ENCODE measurements at regions not wholly inside any gene's neighbourhood (a gene's known extent, or its start where the extent isn't known, plus 50 kb on each side); places are given as distances from the start of the nearest gene placed in this dataset.

- Mint-ChIP-seq H3K27me3 (no peaks in the 10 kb centered on the region), H3K27ac (no peak overlapping the region), H3K36me3 (peaks cover 1% of the 10 kb centered on the region), H3K9me3 (no peaks in the 10 kb centered on the region), H3K4me1 (no peaks in the 10 kb centered on the region), H3K4me3 (no peak overlapping the region)
Observed at GRCh38 chr1:193697776-193698175, 511.4 kb upstream of the B3GALT2 start.

GRCh38 chr1:193697115-193697762 is 510.8 kb upstream of the B3GALT2 start:
- H3K9me3 Mint-ChIP-seq: no peaks in the 10 kb centered on the region
- H3K4me1 Mint-ChIP-seq: no peaks in the 10 kb centered on the region
- no peak overlapping the region for H3K4me3 Mint-ChIP-seq
- H3K27ac Mint-ChIP-seq: no peak overlapping the region
- H3K27me3 Mint-ChIP-seq: no peaks in the 10 kb centered on the region
- H3K36me3 Mint-ChIP-seq: peaks cover 1% of the 10 kb centered on the region

GRCh38 chr1:193694741-193695140 is 508.3 kb upstream of the B3GALT2 start:
- no peaks in the 10 kb centered on the region for H3K27me3 Mint-ChIP-seq
- H3K4me1 Mint-ChIP-seq: no peaks in the 10 kb centered on the region
- peaks cover 0 to under 1% (median 0%) of the 10 kb centered on the region in 3 donors for H3K9me3 Mint-ChIP-seq
- peaks cover 1% of the 10 kb centered on the region for H3K36me3 Mint-ChIP-seq
- H3K27ac Mint-ChIP-seq: no peak overlapping the region
- no peak overlapping the region for H3K4me3 Mint-ChIP-seq

- H3K9me3 Mint-ChIP-seq: peaks cover 0 to 3% (median 1%) of the 10 kb centered on the region in 3 donors
- H3K4me1 Mint-ChIP-seq: peaks cover 0 to under 1% (median 0%) of the 10 kb centered on the region in 3 donors
- H3K36me3 Mint-ChIP-seq: no peaks in the 10 kb centered on the region
- H3K27ac Mint-ChIP-seq: no peak overlapping the region
- no peak overlapping the region for H3K4me3 Mint-ChIP-seq
- peaks cover 5% of the 10 kb centered on the region for H3K27me3 Mint-ChIP-seq
Observed at GRCh38 chr1:193685986-193686385, 499.6 kb upstream of the B3GALT2 start.

GRCh38 chr1:193681422-193681821 is 495.0 kb upstream of the B3GALT2 start:
- Mint-ChIP-seq H3K36me3 (no peaks in the 10 kb centered on the region), H3K27me3 (peaks cover 1% of the 10 kb centered on the region), H3K4me3 (no peak overlapping the region), H3K4me1 (peaks cover 0 to 2% (median 0%) of the 10 kb centered on the region in 3 donors), H3K9me3 (peaks cover 0 to 2% (median 0%) of the 10 kb centered on the region in 3 donors), H3K27ac (no peak overlapping the region)

GRCh38 chr1:193680924-193681316 is 494.5 kb upstream of the B3GALT2 start:
- no peak overlapping the region for H3K4me3 Mint-ChIP-seq
- no peak overlapping the region for H3K27ac Mint-ChIP-seq
- H3K9me3 Mint-ChIP-seq: peaks cover 0 to 2% (median 0%) of the 10 kb centered on the region in 3 donors
- H3K36me3 Mint-ChIP-seq: no peaks in the 10 kb centered on the region
- peaks cover 0 to 2% (median 0%) of the 10 kb centered on the region in 3 donors for H3K4me1 Mint-ChIP-seq
- peaks cover 1% of the 10 kb centered on the region for H3K27me3 Mint-ChIP-seq

- no peak overlapping the region for H3K4me3 Mint-ChIP-seq
- peaks cover 0 to 2% (median 0%) of the 10 kb centered on the region in 3 donors for H3K9me3 Mint-ChIP-seq
- peaks cover 1% of the 10 kb centered on the region for H3K27me3 Mint-ChIP-seq
- H3K27ac Mint-ChIP-seq: no peak overlapping the region
- H3K36me3 Mint-ChIP-seq: no peaks in the 10 kb centered on the region
- H3K4me1 Mint-ChIP-seq: peaks cover 0 to 2% (median 0%) of the 10 kb centered on the region in 3 donors
Observed at GRCh38 chr1:193680247-193680923, 494.0 kb upstream of the B3GALT2 start.

GRCh38 chr1:193677874-193678273 is 491.5 kb upstream of the B3GALT2 start:
- Mint-ChIP-seq H3K36me3 (no peaks in the 10 kb centered on the region), H3K4me1 (peaks cover 0 to 2% (median 0%) of the 10 kb centered on the region in 3 donors), H3K9me3 (peaks cover 0 to 2% (median 0%) of the 10 kb centered on the region in 3 donors), H3K27ac (no peak overlapping the region), H3K27me3 (peaks cover 1% of the 10 kb centered on the region), H3K4me3 (no peak overlapping the region)

- no peaks in the 10 kb centered on the region for H3K36me3 Mint-ChIP-seq
- H3K9me3 Mint-ChIP-seq: peaks cover 0 to 2% (median 0%) of the 10 kb centered on the region in 3 donors
- H3K27me3 Mint-ChIP-seq: no peaks in the 10 kb centered on the region
- no peak overlapping the region for H3K27ac Mint-ChIP-seq
- H3K4me3 Mint-ChIP-seq: no peak overlapping the region
- H3K4me1 Mint-ChIP-seq: peaks cover 0 to 2% (median 0%) of the 10 kb centered on the region in 3 donors
Observed at GRCh38 chr1:193676996-193677549, 490.7 kb upstream of the B3GALT2 start.

GRCh38 chr1:193674292-193674944 is 488.0 kb upstream of the B3GALT2 start:
- Mint-ChIP-seq H3K4me3 (no peak overlapping the region), H3K27me3 (no peaks in the 10 kb centered on the region), H3K27ac (no peak overlapping the region), H3K4me1 (no peaks in the 10 kb centered on the region), H3K9me3 (peaks cover 0 to 4% (median 3%) of the 10 kb centered on the region in 3 donors), H3K36me3 (no peaks in the 10 kb centered on the region)

GRCh38 chr1:193666485-193667083 is 480.2 kb upstream of the B3GALT2 start:
- H3K36me3 Mint-ChIP-seq: no peaks in the 10 kb centered on the region
- no peak overlapping the region for H3K27ac Mint-ChIP-seq
- peaks cover 0 to 3% (median 2%) of the 10 kb centered on the region in 3 donors for H3K9me3 Mint-ChIP-seq
- no peak overlapping the region for H3K4me3 Mint-ChIP-seq
- H3K4me1 Mint-ChIP-seq: no peaks in the 10 kb centered on the region
- no peaks in the 10 kb centered on the region for H3K27me3 Mint-ChIP-seq

- Mint-ChIP-seq H3K4me1 (no peaks in the 10 kb centered on the region), H3K9me3 (no peaks in the 10 kb centered on the region), H3K27ac (no peak overlapping the region), H3K27me3 (no peaks in the 10 kb centered on the region), H3K4me3 (no peak overlapping the region), H3K36me3 (no peaks in the 10 kb centered on the region)
Observed at GRCh38 chr1:193663965-193664364, 477.6 kb upstream of the B3GALT2 start.

GRCh38 chr1:193662030-193662429 is 475.6 kb upstream of the B3GALT2 start:
- no peaks in the 10 kb centered on the region for H3K27me3 Mint-ChIP-seq
- no peak overlapping the region for H3K4me3 Mint-ChIP-seq
- H3K36me3 Mint-ChIP-seq: no peaks in the 10 kb centered on the region
- no peak overlapping the region for H3K27ac Mint-ChIP-seq
- H3K9me3 Mint-ChIP-seq: no peaks in the 10 kb centered on the region
- no peaks in the 10 kb centered on the region for H3K4me1 Mint-ChIP-seq

GRCh38 chr1:193661385-193661784 is 475.0 kb upstream of the B3GALT2 start:
- no peaks in the 10 kb centered on the region for H3K36me3 Mint-ChIP-seq
- H3K4me3 Mint-ChIP-seq: no peak overlapping the region
- H3K27me3 Mint-ChIP-seq: no peaks in the 10 kb centered on the region
- H3K9me3 Mint-ChIP-seq: no peaks in the 10 kb centered on the region
- H3K4me1 Mint-ChIP-seq: no peaks in the 10 kb centered on the region
- H3K27ac Mint-ChIP-seq: no peak overlapping the region

- no peaks in the 10 kb centered on the region for H3K9me3 Mint-ChIP-seq
- H3K4me3 Mint-ChIP-seq: no peak overlapping the region
- H3K27me3 Mint-ChIP-seq: no peaks in the 10 kb centered on the region
- no peaks in the 10 kb centered on the region for H3K36me3 Mint-ChIP-seq
- H3K4me1 Mint-ChIP-seq: no peaks in the 10 kb centered on the region
- no peak overlapping the region for H3K27ac Mint-ChIP-seq
Observed at GRCh38 chr1:193660428-193660827, 474.0 kb upstream of the B3GALT2 start.
